H9 (cell line): ENCODE measurements at regions not wholly inside any gene's neighbourhood (a gene's known extent, or its start where the extent isn't known, plus 50 kb on each side); places are given as distances from the start of the nearest gene placed in this dataset.

Experiments used
- DNase-seq: peaks from one replicate; pipeline ENCODE4 v3.0.0-alpha.2; 2017
- H2AFZ ChIP-seq: one replicate; pipeline ENCODE4 v1.6.1; 2013; ENCODE audit warnings: mild to moderate bottlenecking, low read length, control low read depth, moderate library complexity
- H2AK5ac ChIP-seq: 2 replicates; pipeline ENCODE4 v1.6.1; 2013; ENCODE audit warnings: low read length, control low read depth, mixed read lengths; ENCODE audit not compliant: insufficient read length
- H2BK120ac ChIP-seq: one replicate; pipeline ENCODE4 v1.6.1; 2013; ENCODE audit warnings: low read depth, mild to moderate bottlenecking, low read length, control low read depth, inconsistent platforms; ENCODE audit not compliant: poor library complexity, severe bottlenecking
- H2BK12ac ChIP-seq: 2 replicates; pipeline ENCODE4 v1.6.1; 2013; ENCODE audit warnings: low read length, control low read depth, mixed read lengths, low read depth; ENCODE audit not compliant: insufficient read length
- H2BK15ac ChIP-seq: 2 replicates; pipeline ENCODE4 v1.6.1; 2013; ENCODE audit warnings: low read depth, low read length, control low read depth
- H2BK20ac ChIP-seq: one replicate; pipeline ENCODE4 v1.6.1; 2013; ENCODE audit warnings: low read depth, mild to moderate bottlenecking, low read length, control low read depth, inconsistent platforms; ENCODE audit not compliant: poor library complexity, severe bottlenecking
- H2BK5ac ChIP-seq: 2 replicates; pipeline ENCODE4 v1.6.1; 2013; ENCODE audit warnings: low read length, control low read depth, mixed read lengths; ENCODE audit not compliant: insufficient read length
- H3K14ac ChIP-seq: 2 replicates; pipeline ENCODE4 v1.6.1; 2013; ENCODE audit warnings: low read length, control low read depth; ENCODE audit not compliant: insufficient read depth
- H3K18ac ChIP-seq: 2 replicates; pipeline ENCODE4 v1.6.1; 2013; ENCODE audit warnings: low read depth, mild to moderate bottlenecking, mixed read lengths, low read length, control low read depth; ENCODE audit not compliant: insufficient read length
- H3K23ac ChIP-seq: 2 replicates; pipeline ENCODE4 v1.6.1; 2013; ENCODE audit warnings: low read length, control low read depth, mixed read lengths, low read depth; ENCODE audit not compliant: insufficient read length
- H3K23me2 ChIP-seq: 2 replicates; pipeline ENCODE4 v1.6.1; 2013; ENCODE audit warnings: low read depth, mild to moderate bottlenecking, mixed read lengths, low read length, control low read depth; ENCODE audit not compliant: insufficient read length, poor library complexity, severe bottlenecking
- H3K27ac ChIP-seq: 2 replicates; pipeline ENCODE4 v1.5.1; 2013; ENCODE audit warnings: low read length, control low read depth, mixed read lengths, low read depth; ENCODE audit not compliant: insufficient read length
- H3K27me3 ChIP-seq: 2 replicates; pipeline ENCODE4 v1.6.1; 2013; ENCODE audit warnings: low read length, control low read depth, inconsistent platforms; ENCODE audit not compliant: insufficient read depth
- H3K4ac ChIP-seq: 2 replicates; pipeline ENCODE4 v1.6.1; 2013; ENCODE audit warnings: low read depth, mild to moderate bottlenecking, control low read depth, inconsistent platforms, low read length, moderate library complexity
- H3K4me1 ChIP-seq: 2 replicates; pipeline ENCODE4 v1.6.1; 2013; ENCODE audit warnings: low read length, control low read depth, inconsistent platforms; ENCODE audit not compliant: insufficient read depth
- H3K4me2 ChIP-seq: 2 replicates; pipeline ENCODE4 v1.6.1; 2013; ENCODE audit warnings: low read length, control low read depth, mixed read lengths; ENCODE audit not compliant: insufficient read length, insufficient read depth
- H3K56ac ChIP-seq: 2 replicates; pipeline ENCODE4 v1.6.1; 2013; ENCODE audit warnings: low read depth, mild to moderate bottlenecking, mixed read lengths, low read length, control low read depth; ENCODE audit not compliant: insufficient read length
- H3K79me1 ChIP-seq: 2 replicates; pipeline ENCODE4 v1.6.1; 2013; ENCODE audit warnings: low read depth, mild to moderate bottlenecking, moderate library complexity, low read length, control low read depth, inconsistent platforms; ENCODE audit not compliant: insufficient read depth, poor library complexity, severe bottlenecking
- H3K79me2 ChIP-seq: 2 replicates; pipeline ENCODE4 v1.6.1; 2013; ENCODE audit warnings: low read length, control low read depth, inconsistent platforms; ENCODE audit not compliant: insufficient read depth
- H3K9ac ChIP-seq: 2 replicates; pipeline ENCODE4 v1.6.1; 2013; ENCODE audit warnings: low read length, control low read depth, mixed read lengths; ENCODE audit not compliant: insufficient read length; ENCODE audit errors: extremely low read depth
- H3K9me3 ChIP-seq: one replicate; pipeline ENCODE4 v1.6.1; 2013; ENCODE audit warnings: low read depth, low read length, inconsistent platforms; ENCODE audit not compliant: control insufficient read depth
- H3T11ph ChIP-seq: one replicate; pipeline ENCODE4 v1.6.1; 2013; ENCODE audit warnings: mild to moderate bottlenecking, low read length, control low read depth, inconsistent platforms
- H4K20me1 ChIP-seq: one replicate; pipeline ENCODE4 v1.6.1; 2013; ENCODE audit not compliant: control insufficient read depth, insufficient read length, insufficient read depth
- H4K5ac ChIP-seq: 2 replicates; pipeline ENCODE4 v1.6.1; 2013; ENCODE audit warnings: low read depth, mild to moderate bottlenecking, mixed read lengths, low read length, control low read depth; ENCODE audit not compliant: insufficient read length
- H4K8ac ChIP-seq: replicated peaks from 2 replicates; pipeline ENCODE4 v1.6.1; 2013; ENCODE audit warnings: low read length, control low read depth, mixed read lengths, low read depth; ENCODE audit not compliant: insufficient read length
- H4K91ac ChIP-seq: 2 replicates; pipeline ENCODE4 v1.6.1; 2013; ENCODE audit warnings: low read depth, mild to moderate bottlenecking, moderate library complexity, mixed read lengths, low read length, control low read depth; ENCODE audit not compliant: insufficient read length
- H3K27ac Mint-ChIP-seq, 3 experiments: 2 replicates in 2 of 3; 3 replicates in 1 of 3; pipeline ENCODE4 v1.8.0; 2020 to 2021; ENCODE audit warnings: mixed read lengths in 3 of 3, mild to moderate bottlenecking in 1 of 3, moderate library complexity in 1 of 3
- H3K27me3 Mint-ChIP-seq: 2 replicates; pipeline ENCODE4 v1.8.0; 2021; ENCODE audit warnings: low read depth, mild to moderate bottlenecking, moderate library complexity, mixed read lengths
- H3K36me3 Mint-ChIP-seq, 3 experiments: 2 replicates in 2 of 3; 3 replicates in 1 of 3; pipeline ENCODE4 v1.8.0; 2020 to 2021; ENCODE audit warnings: low read depth in 3 of 3, mixed read lengths in 3 of 3; ENCODE audit not compliant: insufficient read depth in 1 of 3
- H3K4me1 Mint-ChIP-seq, 2 experiments: 2 replicates each; pipeline ENCODE4 v1.8.0; 2020; ENCODE audit warnings: mixed read lengths in 2 of 2
- H3K4me3 Mint-ChIP-seq, 2 experiments: 2 replicates in 1 of 2; 3 replicates in 1 of 2; pipeline ENCODE4 v1.8.0; 2020 to 2021; ENCODE audit warnings: mild to moderate bottlenecking in 2 of 2, mixed read lengths in 2 of 2, moderate library complexity in 1 of 2
- H3K9me3 Mint-ChIP-seq, 2 experiments: 2 replicates in 1 of 2; 3 replicates in 1 of 2; pipeline ENCODE4 v1.8.0; 2020; ENCODE audit warnings: mild to moderate bottlenecking in 2 of 2, mixed read lengths in 2 of 2, moderate library complexity in 1 of 2
- CTCF ChIP-seq: fragments of 200-600 bp; sonication (generic); conservative IDR thresholded peaks from 3 replicates; pipeline ENCODE4 v1.8.0; 2021; ENCODE audit warnings: antibody characterized with exemption, mild to moderate bottlenecking
- WGBS: extraction: QIAGEN DNeasy Blood & Tissue Kit; methylation state at CpG from one replicate; pipeline ENCODE4 v1.1.7; 2013; ENCODE audit warnings: missing lambda C conversion rate, low lambda C conversion rate, mixed read lengths; ENCODE audit not compliant: insufficient read length; ENCODE audit errors: extremely low coverage; 5-methylcytosine and 5-hydroxymethylcytosine counted together

- no peaks in the 10 kb centered on the region for H3K79me1 ChIP-seq
- no peak overlapping the region for H3K4me3 Mint-ChIP-seq
- H3K18ac ChIP-seq = no peak overlapping the region
- H3T11ph ChIP-seq = no peak overlapping the region
- H3K56ac ChIP-seq = no peak overlapping the region
- H3K27ac Mint-ChIP-seq = peak overlapping the region in 2 of 3 experiments; percentile 31 to 45; a peak in 2 of 7 replicates
- no peak overlapping the region for H2BK5ac ChIP-seq
- H2BK12ac ChIP-seq = no peak overlapping the region
- no peak overlapping the region for H3K23ac ChIP-seq
- no peak overlapping the region for H2AK5ac ChIP-seq
- no peak overlapping the region for H4K91ac ChIP-seq
- no peaks in the 10 kb centered on the region; the same call in 1 of the 2 replicates for H3K79me2 ChIP-seq
- no peaks in the 10 kb centered on the region; a peak in 2 of 7 replicates for H3K36me3 Mint-ChIP-seq
- no peaks in the 10 kb centered on the region for H4K20me1 ChIP-seq
- no CpG with 5 or more reads among the region's 5 CpGs for WGBS
- H3K9me3 ChIP-seq = no peaks in the 10 kb centered on the region
- peaks cover 49 to 51% of the 10 kb centered on the region in 2 experiments for H3K4me1 Mint-ChIP-seq
- TF ChIP-seq CTCF = no peak
- H3K14ac ChIP-seq = no peak overlapping the region
- no peak overlapping the region for H3K4me2 ChIP-seq
- no peak overlapping the region for H4K5ac ChIP-seq
- no peaks in the 10 kb centered on the region for H3K27me3 ChIP-seq
- no peak overlapping the region for H2BK15ac ChIP-seq
- H4K8ac ChIP-seq = no peak overlapping the region
- H3K9ac ChIP-seq = no peak overlapping the region
- no peak overlapping the region for H2BK20ac ChIP-seq
- H3K4ac ChIP-seq = no peak overlapping the region
- peaks cover 24% of the 10 kb centered on the region for H3K4me1 ChIP-seq
- DNase-seq = no peak
- no peaks in the 10 kb centered on the region for H3K27me3 Mint-ChIP-seq
- no peak overlapping the region for H3K27ac ChIP-seq
- H2BK120ac ChIP-seq = no peak overlapping the region
- peaks cover 3% of the 10 kb centered on the region for H3K23me2 ChIP-seq
- H3K9me3 Mint-ChIP-seq = no peaks in the 10 kb centered on the region
- no peak overlapping the region for H2AFZ ChIP-seq
Measured at GRCh38 chr5:167308466-167308865, 983.0 kb upstream of the WWC1 start.
